Hepatic stellate cell (primary cell): ENCODE measurements at regions not wholly inside any gene's neighbourhood (a gene's known extent, or its start where the extent isn't known, plus 50 kb on each side); places are given as distances from the start of the nearest gene placed in this dataset.

Experiments used
- DNase-seq: peaks from one replicate; pipeline ENCODE4 v3.0.0; 2011; ENCODE audit warnings: low spot score

DNA sequence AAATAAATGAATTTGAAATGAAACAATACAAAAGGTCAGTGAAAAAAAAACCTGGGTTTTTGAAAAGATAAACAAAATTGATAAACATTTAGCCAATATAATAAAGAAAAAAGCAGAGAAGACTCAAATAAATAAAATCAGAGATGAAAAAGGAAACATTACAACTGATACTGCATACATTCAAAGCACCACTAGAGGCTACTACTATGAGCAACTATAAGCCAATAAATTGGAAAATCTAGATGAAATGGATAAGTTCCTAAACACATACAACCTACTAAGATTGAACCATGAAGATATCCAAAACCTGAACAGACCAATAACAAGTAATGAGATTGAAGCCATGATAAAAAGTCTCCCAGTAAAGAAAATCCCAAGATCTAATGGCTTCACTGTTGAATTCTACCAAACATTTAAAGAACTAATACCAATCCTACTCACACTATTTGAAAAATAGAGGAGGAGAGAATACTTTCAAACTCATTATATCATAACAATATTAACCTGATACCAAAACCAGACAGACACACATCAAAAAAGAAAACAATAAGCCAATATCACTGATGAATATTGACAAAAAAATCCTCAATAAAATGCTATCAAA, 80.8 kb upstream of the CERS6 start:
- DNase-seq: no peak

DNA sequence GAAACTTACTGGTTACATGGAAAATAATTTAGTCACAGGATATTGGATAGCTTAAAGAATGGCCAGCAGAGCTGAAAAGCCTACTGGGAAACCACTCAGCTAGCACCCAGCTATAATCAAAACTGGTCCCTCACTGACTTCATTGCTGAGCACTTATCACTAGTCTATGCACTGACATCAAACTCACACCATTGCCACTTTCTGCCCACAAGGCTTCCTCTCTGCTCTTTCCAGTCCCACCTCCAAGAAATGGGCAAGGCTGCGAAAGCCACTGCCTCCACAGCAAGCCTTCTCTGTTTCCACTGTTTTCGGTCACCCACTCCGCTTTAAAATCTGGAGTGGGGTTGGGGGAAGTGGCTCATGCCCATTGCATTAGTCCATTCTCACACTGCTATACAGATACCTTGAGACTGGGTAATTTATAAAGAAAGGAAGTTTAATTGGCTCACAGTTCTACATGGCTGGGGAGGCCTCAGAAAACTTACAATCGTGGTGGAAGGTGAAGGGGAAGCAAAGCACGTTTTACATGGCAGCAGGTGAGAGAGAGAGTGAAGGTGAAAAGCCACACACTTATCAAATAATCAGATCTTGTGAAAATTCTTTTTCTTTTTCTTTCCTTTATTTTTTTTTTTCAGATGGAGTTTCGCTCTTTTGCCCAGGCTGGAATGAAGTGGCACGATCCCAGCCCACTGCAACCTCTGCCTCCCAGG, 77.0 kb upstream of the CERS6 start:
- DNase-seq: no peak

DNA sequence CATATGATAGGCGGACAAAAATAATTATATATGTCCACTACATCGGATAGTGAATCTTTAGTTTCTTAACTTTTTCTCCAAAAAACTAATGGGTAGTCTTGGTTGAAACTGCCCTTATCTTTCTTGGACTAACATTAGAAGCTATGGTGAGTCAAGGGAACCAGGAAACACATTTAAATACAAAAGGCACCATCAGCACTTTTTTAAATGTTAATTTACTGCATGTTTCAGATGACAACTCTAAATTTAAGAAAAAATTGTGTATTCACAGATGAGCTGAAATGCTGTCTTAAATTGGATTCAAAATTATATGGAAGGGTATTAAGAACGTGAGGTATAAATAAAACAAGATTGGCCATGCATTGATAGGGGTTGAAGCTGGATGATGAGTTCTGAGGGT, 75.6 kb upstream of the CERS6 start:
- no peak for DNase-seq

DNA sequence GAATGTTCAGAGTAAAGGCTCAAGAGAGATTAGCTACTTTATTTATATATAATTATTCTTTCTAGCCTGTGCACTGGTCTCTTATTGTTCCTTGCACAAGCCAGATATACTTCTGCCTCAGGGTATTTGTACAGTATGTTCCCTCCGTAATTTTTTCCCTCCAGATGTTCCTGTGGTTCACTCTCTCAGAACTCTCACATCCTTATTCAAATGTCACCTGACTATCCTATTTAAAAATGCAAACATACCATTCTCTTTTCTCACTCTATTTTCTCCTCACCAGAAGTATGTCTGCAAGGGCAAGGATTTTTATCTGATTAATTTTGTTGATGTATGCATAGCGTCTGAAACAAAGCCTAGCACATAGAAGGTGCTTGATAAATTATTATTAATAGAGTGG, 64.0 kb upstream of the CERS6 start:
- no peak for DNase-seq

DNA sequence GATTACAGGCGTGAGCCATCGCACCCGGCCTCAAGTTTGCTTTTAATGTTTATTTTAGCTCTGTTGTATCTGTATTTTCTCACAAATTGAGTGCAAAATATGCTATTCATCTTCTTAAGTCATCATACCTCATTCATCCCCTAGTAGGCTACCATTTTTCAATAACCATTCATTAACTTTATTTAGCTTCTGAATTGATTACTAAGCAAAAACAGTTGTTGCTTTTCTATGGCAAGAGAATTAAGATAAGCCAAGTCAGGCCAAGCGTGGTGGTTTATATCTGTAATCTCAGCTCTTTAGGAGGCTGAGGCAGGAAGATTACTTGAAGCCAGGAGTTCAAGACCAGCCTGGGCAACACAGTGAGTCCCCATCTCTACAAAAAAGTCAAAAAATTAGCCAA, 63.3 kb upstream of the CERS6 start:
- no peak for DNase-seq

DNA sequence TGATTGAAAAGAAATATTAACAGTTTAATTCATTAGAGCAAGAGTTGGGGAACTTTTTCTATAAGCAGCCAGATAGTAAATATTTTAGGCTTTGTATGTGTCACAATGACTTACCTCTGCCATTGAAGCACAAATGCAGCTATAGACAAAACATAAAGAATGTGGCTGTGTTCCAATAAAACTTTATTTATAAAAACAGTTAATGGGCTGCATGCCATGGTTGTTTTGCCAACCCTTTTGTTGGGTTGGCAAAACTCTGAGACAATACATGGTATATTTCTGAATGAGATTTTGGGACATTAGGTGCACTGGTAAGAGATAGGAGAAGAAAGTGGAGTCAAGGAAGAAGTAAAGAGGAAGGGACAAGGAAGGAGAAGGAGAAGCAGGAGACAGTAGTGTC, 61.8 kb upstream of the CERS6 start:
- DNase-seq: no peak

DNA sequence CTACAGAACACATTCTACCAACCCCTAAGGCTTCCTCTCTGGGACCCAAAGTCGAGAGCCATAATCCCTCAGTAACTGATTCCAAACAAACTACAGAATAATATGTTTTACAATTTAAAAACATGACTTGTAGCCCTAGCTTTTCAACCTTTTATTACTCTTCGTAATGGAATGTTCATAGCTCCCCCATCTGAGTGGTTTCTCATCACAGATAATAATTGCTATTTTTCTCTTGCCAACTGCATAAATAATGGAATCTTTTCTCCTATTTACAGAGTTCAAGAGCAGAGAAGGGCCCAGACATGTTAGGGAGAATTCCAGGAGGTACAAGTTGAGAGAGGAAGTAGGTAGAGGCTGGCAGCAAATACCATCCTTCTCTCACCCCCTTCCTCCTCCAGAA, 59.9 kb upstream of the CERS6 start:
- no peak for DNase-seq

DNA sequence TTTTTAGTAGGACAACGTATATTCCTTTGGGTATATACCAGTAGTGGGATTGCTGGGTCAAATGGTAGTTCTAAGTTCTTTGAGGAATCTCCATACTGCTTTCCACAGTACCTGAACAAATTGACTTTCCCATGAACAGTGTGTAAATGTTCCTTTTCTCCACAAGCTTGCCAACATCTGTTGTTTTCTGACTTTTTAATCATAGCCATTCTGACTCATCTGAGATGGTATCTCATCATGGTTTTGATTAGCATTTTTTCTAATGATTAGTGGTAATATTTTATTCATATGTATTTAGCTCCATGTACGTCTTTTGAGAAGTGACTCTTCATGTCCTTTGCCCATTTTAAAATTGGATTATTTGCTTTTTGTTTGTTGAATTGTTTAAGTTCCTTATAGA, 58.4 kb upstream of the CERS6 start:
- no peak for DNase-seq

DNA sequence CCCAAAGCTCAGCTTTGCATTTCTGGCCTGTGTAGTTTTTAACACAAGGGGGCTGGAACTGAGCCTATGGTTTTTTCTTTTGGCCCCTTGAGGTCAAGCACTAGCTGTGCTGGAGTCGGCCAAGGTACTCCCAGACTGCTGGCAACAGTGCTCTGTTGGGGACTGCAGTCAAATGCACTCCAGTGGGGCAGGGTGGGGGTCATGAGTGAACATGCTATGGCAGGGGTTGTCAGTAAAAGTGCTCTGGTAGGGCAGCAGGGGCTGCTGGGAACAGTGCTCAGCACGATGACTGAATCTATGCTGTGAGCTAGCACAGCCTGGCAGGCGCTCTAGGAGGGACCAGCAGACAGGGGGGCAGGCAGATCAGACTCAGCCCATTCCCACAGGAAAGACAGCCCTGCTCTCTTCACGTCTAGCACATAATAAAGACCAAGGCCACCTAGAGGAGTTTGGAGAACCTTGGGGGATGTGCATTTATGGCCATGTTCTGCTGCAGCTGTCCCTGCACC, 55.0 kb upstream of the CERS6 start:
- DNase-seq: no peak

DNA sequence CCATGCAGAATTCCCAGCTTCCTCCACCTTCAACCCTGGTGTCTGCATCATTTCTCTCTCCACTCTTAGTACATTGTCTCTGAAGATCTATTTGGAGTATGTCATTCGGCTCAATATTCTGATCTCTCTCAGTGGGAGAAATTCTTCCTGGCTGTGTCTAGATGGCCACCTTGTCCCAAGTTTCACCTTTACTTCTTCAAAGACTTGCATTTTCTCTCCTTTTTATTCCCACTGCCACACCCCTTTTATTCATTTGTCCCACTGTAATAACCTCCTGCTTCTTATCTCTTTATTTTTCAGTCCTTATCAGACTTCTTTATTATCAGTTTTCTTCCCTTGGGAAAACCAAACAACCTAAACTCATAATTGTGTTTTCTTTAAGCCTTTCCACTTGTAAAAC, 54.3 kb upstream of the CERS6 start:
- no peak for DNase-seq

DNA sequence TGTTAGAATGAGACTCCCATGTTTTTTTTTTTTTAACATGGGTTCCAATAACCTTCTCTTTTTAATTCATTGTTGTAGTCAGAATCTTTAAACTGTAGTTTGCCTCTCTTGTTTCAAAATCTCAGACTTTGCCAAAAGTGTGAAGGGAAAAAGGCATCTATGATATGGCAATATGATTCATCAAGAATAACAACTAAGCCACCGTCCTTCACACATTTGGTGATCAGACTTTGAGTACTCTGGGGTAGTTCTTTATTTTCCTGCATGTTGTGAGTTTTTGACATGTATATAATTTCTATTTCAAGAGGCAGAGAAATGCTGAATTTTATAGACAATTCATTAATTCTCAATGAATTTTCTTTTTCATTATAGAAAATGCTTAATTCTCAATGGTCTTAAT, 53.5 kb upstream of the CERS6 start:
- no peak for DNase-seq

DNA sequence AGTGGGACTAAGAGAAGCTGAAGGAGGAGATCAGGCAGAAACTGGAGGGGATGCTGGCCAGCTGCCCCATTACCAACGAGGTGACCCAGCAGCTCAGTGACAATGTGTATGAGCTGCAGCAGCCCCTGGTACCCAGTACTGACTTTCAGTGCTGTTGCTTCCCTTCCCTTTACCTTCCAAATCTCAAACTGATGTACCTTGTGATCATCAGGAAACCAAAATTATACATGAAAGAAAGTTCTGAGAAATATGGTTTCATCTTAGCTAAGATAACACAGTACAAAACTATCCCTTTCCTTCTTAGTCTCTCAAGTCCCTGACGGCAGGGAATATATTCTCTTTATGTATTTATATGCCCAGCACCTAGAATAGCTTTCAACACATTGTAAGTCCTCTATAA, 52.3 kb upstream of the CERS6 start:
- DNase-seq: no peak

DNA sequence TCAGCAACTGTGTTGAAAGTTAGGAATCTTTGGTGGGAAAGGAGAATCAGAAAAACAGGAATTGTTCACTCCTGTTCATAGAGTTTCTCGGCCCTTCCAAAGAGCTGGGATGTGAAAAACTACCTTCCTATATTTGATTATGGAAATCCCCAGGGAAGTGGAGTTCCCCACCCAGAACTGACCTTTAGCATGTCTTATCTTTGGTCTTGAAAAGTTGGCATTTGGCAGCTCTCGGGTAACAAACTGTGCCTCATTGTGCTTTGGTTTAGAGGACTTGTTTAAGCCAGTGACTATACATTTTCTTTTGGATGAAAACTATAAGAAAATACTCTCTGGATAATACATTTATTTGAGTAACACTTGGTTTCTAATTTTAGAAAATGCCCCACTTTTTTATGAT, 51.3 kb upstream of the CERS6 start:
- no peak for DNase-seq
